ENCODE measurements at regions not wholly inside any gene's neighbourhood (a gene's known extent, or its start where the extent isn't known, plus 50 kb on each side); places are given as distances from the start of the nearest gene placed in this dataset.

DNA sequence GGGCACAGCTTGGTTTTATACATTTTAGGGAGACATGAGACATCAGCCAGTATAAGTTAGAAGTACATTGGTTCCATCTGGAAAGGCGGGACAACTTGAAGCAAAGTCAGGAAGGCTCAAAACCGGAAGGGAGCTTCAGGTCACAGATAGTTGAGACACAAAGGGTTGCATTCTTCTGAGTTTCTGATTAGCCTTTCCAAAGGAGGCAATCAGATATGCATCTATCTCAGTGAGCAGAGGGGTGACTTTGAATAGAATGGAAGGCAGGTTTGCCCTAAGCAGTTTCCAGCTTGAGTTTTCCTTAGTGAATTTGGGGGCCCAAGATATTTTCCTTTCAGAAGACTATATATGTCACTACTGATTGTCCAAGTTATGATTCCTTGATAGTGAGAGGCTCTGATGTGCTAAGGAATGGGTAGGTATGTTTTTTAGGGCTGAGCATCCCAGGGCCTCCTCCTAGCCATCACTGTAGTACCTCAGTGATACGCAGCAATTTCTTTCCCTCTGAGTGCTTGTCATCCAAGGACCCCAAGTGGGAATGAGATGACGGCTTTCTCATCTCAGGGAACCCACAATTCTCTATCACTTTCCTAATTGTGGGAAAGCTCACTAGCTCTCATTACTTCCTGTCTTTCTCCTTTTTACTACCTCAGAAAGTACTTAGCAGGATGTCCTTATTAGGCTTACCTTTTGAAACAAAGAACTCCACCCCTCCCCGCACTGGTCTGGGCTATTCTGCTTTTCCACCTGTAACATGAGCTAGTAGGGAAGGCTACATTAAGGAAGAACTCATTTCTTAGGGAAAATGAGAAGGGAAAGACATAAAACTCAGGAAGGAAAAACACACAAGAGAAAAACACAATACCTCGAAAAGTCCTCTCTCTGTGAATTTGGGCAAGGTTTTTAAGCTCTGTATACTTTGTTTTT, 632.7 kb downstream of the RAPGEF2 start (continued):
- no peak for TF ChIP-seq CHD7 (IDR thresholded peaks at IDR 0.05; ENCODE audit: insufficient replicate concordance, low read length)
- TF ChIP-seq PHF8 (conservative IDR thresholded peaks at IDR 0.05; ENCODE audit: low read depth, low read length), result no peak

All from H1 (cell line).